PC-9 (cell line): ENCODE measurements at regions not wholly inside any gene's neighbourhood (a gene's known extent, or its start where the extent isn't known, plus 50 kb on each side); places are given as distances from the start of the nearest gene placed in this dataset.

Experiments used
- BruUV-seq: library from RNA; stranded (reverse); fragments of 400-500 nt; replicated peaks from 2 replicates; lab custom pipeline; 2021; lab: Mats Ljungman, UMichigan
- CTCF ChIA-PET: fragments of 300-600 bp; sonication (Branson Sonifier 250); formaldehyde crosslinking; loops from one replicate; lab custom pipeline; 2022; ENCODE audit warnings: antibody characterized with exemption; lab: Charles Lee
- POLR2A ChIA-PET: fragments of 300-600 bp; sonication (Branson Sonifier 250); formaldehyde crosslinking; loops from one replicate; lab custom pipeline; 2022; ENCODE audit warnings: antibody characterized with exemption; ENCODE audit not compliant: unreplicated experiment; lab: Charles Lee
- DNase-seq, 2 experiments: peaks; one replicate each; pipeline versions ENCODE4 v3.0.0 to v3.0.0-alpha.2; 2015 to 2022; ENCODE audit warnings: mixed read lengths in 1 of 2
- H2AFZ ChIP-seq: fragments of 200-600 bp; sonication (generic); 2 replicates; pipeline ENCODE4 v1.8.1; 2017; ENCODE audit warnings: antibody characterized with exemption
- H3F3A ChIP-seq: fragments of 200-600 bp; sonication (generic); 2 replicates; pipeline ENCODE4 v1.8.1; 2017; ENCODE audit warnings: antibody characterized with exemption, mild to moderate bottlenecking, low read depth; ENCODE audit not compliant: insufficient read depth
- H3K27ac ChIP-seq: fragments of 200-600 bp; sonication (generic); 2 replicates; pipeline ENCODE4 v1.6.1; 2016; ENCODE audit warnings: mixed run types
- H3K27me3 ChIP-seq: fragments of 200-600 bp; sonication (generic); 2 replicates; pipeline ENCODE4 v1.6.1; 2016; ENCODE audit warnings: low read depth, mixed run types; ENCODE audit not compliant: insufficient read depth
- H3K36me3 ChIP-seq: fragments of 200-600 bp; sonication (generic); 2 replicates; pipeline ENCODE4 v1.6.1; 2016; ENCODE audit warnings: low read depth, mixed run types
- H3K4me1 ChIP-seq: fragments of 200-600 bp; sonication (generic); replicated peaks from 2 replicates; pipeline ENCODE4 v1.6.1; 2016; ENCODE audit warnings: mixed run types; ENCODE audit not compliant: insufficient read depth
- H3K4me2 ChIP-seq: fragments of 200-600 bp; sonication (generic); 2 replicates; pipeline ENCODE4 v1.6.1; 2017; ENCODE audit warnings: mixed run types
- H3K4me3 ChIP-seq: fragments of 200-600 bp; sonication (generic); 2 replicates; pipeline ENCODE4 v1.6.1; 2016; ENCODE audit warnings: mixed run types
- H3K79me2 ChIP-seq: fragments of 200-600 bp; sonication (generic); 2 replicates; pipeline ENCODE4 v1.6.1; 2017; ENCODE audit warnings: low read depth, mixed run types
- H3K9me2 ChIP-seq: fragments of 200-600 bp; sonication (generic); 2 replicates; pipeline ENCODE4 v1.8.1; 2017; ENCODE audit warnings: mild to moderate bottlenecking; ENCODE audit not compliant: insufficient read depth
- H3K9me3 ChIP-seq: fragments of 200-600 bp; sonication (generic); 2 replicates; pipeline ENCODE4 v1.8.1; 2016; ENCODE audit warnings: low read depth; ENCODE audit not compliant: insufficient read depth
- H4K20me1 ChIP-seq: fragments of 200-600 bp; sonication (generic); 2 replicates; pipeline ENCODE4 v1.8.1; 2017; ENCODE audit not compliant: insufficient read depth
- EZH2 ChIP-seq: fragments of 200-600 bp; sonication (generic); IDR thresholded peaks from 2 replicates; pipeline ENCODE4 v1.8.0; 2017; ENCODE audit warnings: antibody characterized with exemption, low read depth
- intact Hi-C: fragments of 100-400 bp; cut with micrococcal nuclease; formaldehyde crosslinking; loops from one replicate; pipeline ENCODE4 v1.10.0; 2022; ENCODE audit not compliant: unreplicated experiment
- TF ChIP-seq, protein P1 (sequence below): fragments of 200-600 bp; sonication (generic); conservative IDR thresholded peaks from 2 replicates; pipeline ENCODE4 v1.6.1; 2017; ENCODE audit warnings: mixed run types, antibody characterized with exemption, mild to moderate bottlenecking, moderate library complexity

DNA sequence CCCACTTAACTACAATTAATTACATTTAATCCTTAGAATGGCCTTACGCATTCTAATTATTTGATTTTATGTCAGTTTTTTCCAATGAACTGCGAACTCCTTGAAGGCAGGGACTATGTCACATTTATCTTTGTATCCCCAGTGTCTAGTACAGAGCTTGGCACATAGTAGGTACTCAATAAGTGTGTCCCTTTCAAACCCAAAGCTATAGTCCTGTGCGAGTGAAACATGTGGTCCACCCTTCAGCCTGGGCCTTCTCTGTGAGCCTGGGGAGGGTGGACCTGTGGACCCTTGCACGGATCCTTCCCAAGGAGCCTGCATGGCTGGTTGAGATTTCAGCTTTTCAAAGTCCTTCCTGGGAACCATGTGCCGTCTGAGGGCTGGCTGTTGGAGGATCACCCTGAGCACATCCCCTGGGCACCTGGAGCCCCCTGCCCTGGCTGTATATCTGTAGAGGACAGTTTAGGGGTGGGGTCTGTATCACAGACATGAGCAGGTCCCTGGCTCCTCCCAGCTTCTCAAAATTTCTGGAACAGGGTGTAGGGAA, 103.1 kb downstream of the IER5 start:
- intact Hi-C loops, result no loop called here

DNA sequence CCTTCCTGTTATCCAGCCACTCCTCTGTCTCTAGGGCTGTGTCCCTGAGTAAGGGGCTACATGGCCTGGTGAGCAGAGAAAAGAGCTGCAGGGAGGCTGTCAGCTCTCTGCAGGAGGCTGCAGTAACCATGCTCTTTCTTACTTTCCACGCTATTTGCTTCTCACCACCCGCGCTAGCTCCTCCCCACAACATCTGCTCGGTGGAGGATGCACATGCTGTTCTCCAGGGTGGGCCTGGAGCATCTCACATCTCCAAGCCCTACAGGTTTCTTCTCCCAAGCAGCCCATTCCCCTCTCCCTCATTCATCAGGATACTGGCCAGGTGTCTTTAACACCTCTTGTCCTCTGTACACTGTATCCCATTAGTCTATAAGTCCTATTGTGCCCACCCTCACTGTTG, 103.8 kb downstream of the IER5 start:
- ChIA-PET CTCF (no interaction called here), POLR2A (no interaction called here)
- BruUV-seq, result no TSS peak
- H2AFZ ChIP-seq, result no peak overlapping the region
- H3K9me3 ChIP-seq, result no peaks in the 10 kb centered on the region
- H3K27me3 ChIP-seq, result peaks cover 25% of the 10 kb centered on the region; the same call in 1 of the 2 replicates
- H3K27ac ChIP-seq, result no peak overlapping the region
- H3F3A ChIP-seq, result no peaks in the 10 kb centered on the region
- DNase-seq, result no peak
- H4K20me1 ChIP-seq, result no peaks in the 10 kb centered on the region
- intact Hi-C loops, result no loop called here
- TF ChIP-seq, protein P1, sequence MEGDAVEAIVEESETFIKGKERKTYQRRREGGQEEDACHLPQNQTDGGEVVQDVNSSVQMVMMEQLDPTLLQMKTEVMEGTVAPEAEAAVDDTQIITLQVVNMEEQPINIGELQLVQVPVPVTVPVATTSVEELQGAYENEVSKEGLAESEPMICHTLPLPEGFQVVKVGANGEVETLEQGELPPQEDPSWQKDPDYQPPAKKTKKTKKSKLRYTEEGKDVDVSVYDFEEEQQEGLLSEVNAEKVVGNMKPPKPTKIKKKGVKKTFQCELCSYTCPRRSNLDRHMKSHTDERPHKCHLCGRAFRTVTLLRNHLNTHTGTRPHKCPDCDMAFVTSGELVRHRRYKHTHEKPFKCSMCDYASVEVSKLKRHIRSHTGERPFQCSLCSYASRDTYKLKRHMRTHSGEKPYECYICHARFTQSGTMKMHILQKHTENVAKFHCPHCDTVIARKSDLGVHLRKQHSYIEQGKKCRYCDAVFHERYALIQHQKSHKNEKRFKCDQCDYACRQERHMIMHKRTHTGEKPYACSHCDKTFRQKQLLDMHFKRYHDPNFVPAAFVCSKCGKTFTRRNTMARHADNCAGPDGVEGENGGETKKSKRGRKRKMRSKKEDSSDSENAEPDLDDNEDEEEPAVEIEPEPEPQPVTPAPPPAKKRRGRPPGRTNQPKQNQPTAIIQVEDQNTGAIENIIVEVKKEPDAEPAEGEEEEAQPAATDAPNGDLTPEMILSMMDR, result no peak
- no peak for TF ChIP-seq EZH2
- H3K4me2 ChIP-seq, result no peak overlapping the region
- H3K36me3 ChIP-seq, result no peaks in the 10 kb centered on the region
- no peaks in the 10 kb centered on the region for H3K9me2 ChIP-seq
- no peak overlapping the region for H3K4me3 ChIP-seq
- no peaks in the 10 kb centered on the region for H3K79me2 ChIP-seq
- H3K4me1 ChIP-seq, result no peaks in the 10 kb centered on the region

More for the DNA sequence above, 103.1 kb downstream of the IER5 start:
- ChIA-PET CTCF (no interaction called here), POLR2A (no interaction called here)
- Histone ChIP-seq H3K79me2 (no peaks in the 10 kb centered on the region), H3K27ac (no peak overlapping the region), H3K9me2 (no peaks in the 10 kb centered on the region), H3K4me1 (no peaks in the 10 kb centered on the region), H3F3A (no peaks in the 10 kb centered on the region), H2AFZ (no peak overlapping the region), H3K9me3 (no peaks in the 10 kb centered on the region), H4K20me1 (no peaks in the 10 kb centered on the region), H3K36me3 (no peaks in the 10 kb centered on the region), H3K4me3 (no peak overlapping the region), H3K27me3 (peaks cover 29% of the 10 kb centered on the region; the same call in 1 of the 2 replicates), H3K4me2 (no peak overlapping the region)
- no peak for TF ChIP-seq EZH2
- TF ChIP-seq, protein P1, result no peak
- no peak for DNase-seq
- no TSS peak for BruUV-seq

DNA sequence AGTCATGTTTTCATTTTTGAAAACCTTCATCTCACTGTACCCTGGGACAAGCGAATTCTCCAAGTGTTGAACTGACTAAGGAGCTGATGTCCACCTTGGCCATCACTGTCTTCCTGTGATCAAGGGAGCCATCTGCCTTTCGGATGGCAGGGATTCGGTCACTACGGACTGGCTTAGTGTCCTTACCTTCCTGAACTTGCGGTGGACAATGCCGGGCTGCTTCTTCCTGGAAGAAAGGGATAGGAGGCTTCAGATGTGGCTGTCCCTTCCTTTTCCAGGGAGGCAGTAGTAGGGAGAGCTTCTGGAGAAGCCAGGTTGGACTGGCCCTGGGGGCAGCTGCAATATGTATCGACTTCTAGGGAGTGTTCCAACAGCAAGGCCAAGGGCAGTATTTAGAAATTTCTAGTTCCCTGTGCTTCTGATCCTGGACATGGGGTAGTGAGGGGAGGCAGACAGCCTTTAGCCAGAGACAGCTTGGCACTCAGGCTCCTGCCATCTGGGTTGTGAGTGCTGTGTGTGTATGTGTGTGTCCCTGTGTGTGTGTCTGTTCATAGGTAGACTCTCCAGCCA, 114.6 kb downstream of the IER5 start:
- H4K20me1 ChIP-seq, result no peaks in the 10 kb centered on the region
- H3K27ac ChIP-seq, result no peak overlapping the region
- H3K79me2 ChIP-seq, result no peaks in the 10 kb centered on the region
- H3F3A ChIP-seq, result no peaks in the 10 kb centered on the region
- no peaks in the 10 kb centered on the region for H3K36me3 ChIP-seq
- intact Hi-C loops, result no loop called here
- no peak overlapping the region for H3K4me3 ChIP-seq
- no peaks in the 10 kb centered on the region for H3K9me3 ChIP-seq
- no peak overlapping the region for H3K4me2 ChIP-seq
- DNase-seq, result no peak
- ChIA-PET CTCF (no interaction called here), POLR2A (interaction anchor here (0.6 to 0.7 kb wide), 2 partner anchors 165 to 885 kb away, joined by 3 to 5 read pairs; no protein-coding TSS in a partner anchor)
- TF ChIP-seq, protein P1, result no peak
- TF ChIP-seq EZH2, result no peak
- H2AFZ ChIP-seq, result no peak overlapping the region
- H3K9me2 ChIP-seq, result no peaks in the 10 kb centered on the region
- no peaks in the 10 kb centered on the region for H3K4me1 ChIP-seq
- no TSS peak for BruUV-seq
- H3K27me3 ChIP-seq, result peaks cover 72% of the 10 kb centered on the region
